ENCODE measurements at regions not wholly inside any gene's neighbourhood (a gene's known extent, or its start where the extent isn't known, plus 50 kb on each side); places are given as distances from the start of the nearest gene placed in this dataset.

- Histone ChIP-seq H3K4me1 (no peaks in the 10 kb centered on the region), H3K27me3 (peaks cover 0 to 49% (median 21%) of the 10 kb centered on the region in 7 donors), H3K27ac (no peak overlapping the region), H3K9me3 (no peaks in the 10 kb centered on the region), H3K4me3 (no peak overlapping the region), H3K36me3 (no peaks in the 10 kb centered on the region)
- TF ChIP-seq, protein P1, sequence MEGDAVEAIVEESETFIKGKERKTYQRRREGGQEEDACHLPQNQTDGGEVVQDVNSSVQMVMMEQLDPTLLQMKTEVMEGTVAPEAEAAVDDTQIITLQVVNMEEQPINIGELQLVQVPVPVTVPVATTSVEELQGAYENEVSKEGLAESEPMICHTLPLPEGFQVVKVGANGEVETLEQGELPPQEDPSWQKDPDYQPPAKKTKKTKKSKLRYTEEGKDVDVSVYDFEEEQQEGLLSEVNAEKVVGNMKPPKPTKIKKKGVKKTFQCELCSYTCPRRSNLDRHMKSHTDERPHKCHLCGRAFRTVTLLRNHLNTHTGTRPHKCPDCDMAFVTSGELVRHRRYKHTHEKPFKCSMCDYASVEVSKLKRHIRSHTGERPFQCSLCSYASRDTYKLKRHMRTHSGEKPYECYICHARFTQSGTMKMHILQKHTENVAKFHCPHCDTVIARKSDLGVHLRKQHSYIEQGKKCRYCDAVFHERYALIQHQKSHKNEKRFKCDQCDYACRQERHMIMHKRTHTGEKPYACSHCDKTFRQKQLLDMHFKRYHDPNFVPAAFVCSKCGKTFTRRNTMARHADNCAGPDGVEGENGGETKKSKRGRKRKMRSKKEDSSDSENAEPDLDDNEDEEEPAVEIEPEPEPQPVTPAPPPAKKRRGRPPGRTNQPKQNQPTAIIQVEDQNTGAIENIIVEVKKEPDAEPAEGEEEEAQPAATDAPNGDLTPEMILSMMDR (IDR thresholded peaks at IDR 0.05), result no peak
- WGBS, 2 donors, result 50 to 56% methylated on average over 1 of the region's 1 CpG
- intact Hi-C loops (cut with DNase I), result no loop called here
- ATAC-seq, result no peak
- DNase-seq, result no peak
Measured at GRCh38 chr12:67080637-67081036, 188.5 kb upstream of the CAND1 start.

DNA sequence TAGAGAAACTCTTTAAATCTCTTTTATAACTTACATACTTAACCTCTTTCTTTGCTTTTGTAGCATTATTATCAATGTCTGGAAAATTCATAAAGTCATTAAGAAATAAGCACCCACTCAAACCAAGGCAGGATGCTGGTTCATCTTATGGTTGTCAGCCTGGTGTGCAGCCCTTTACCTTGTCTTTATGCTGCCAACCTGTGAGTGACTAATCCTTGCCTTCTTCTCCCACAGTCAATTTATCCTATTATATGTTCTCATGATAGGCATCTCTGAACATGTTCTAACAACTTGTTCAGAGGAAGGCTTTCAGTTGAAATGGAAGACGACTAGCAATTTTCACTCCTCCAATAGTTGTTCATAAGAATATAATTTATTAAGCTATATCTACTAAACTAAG is 186.9 kb upstream of the CAND1 start:
- DNase-seq, result no peak
- Histone ChIP-seq H3K4me1 (no peaks in the 10 kb centered on the region), H3K27ac (no peak overlapping the region), H3K36me3 (no peaks in the 10 kb centered on the region), H3K9me3 (no peaks in the 10 kb centered on the region), H3K27me3 (peaks cover 0 to 50% (median 15%) of the 10 kb centered on the region in 7 donors), H3K4me3 (no peak overlapping the region)
- intact Hi-C loops (cut with DNase I), result no loop called here
- TF ChIP-seq, protein P1 (IDR thresholded peaks at IDR 0.05), result no peak
- WGBS, 2 donors, result 43 to 73% methylated on average over 1 of the region's 1 CpG
- ATAC-seq, result no peak

- intact Hi-C loops (cut with DNase I), result no loop called here
- peaks cover 0 to 62% (median 16%) of the 10 kb centered on the region in 7 donors for H3K27me3 ChIP-seq
- DNase-seq (no peak), ATAC-seq (no peak)
- no peaks in the 10 kb centered on the region for H3K4me1 ChIP-seq
- H3K4me3 ChIP-seq, result no peak overlapping the region
- WGBS, 2 donors, result 74 to 76% methylated on average over 2 of the region's 2 CpGs
- no peaks in the 10 kb centered on the region for H3K36me3 ChIP-seq
- TF ChIP-seq, protein P1 (IDR thresholded peaks at IDR 0.05), result no peak
- H3K9me3 ChIP-seq, result no peaks in the 10 kb centered on the region
- no peak overlapping the region for H3K27ac ChIP-seq
Measured at GRCh38 chr12:67085699-67086098, 183.5 kb upstream of the CAND1 start.

GRCh38 chr12:67086116-67086515 is 183.0 kb upstream of the CAND1 start:
- ATAC-seq (no peak), DNase-seq (no peak)
- TF ChIP-seq, protein P1 (IDR thresholded peaks at IDR 0.05), result no peak
- WGBS, 2 donors, result 75 to 79% methylated on average over 2 of the region's 2 CpGs
- Histone ChIP-seq H3K4me3 (no peak overlapping the region), H3K9me3 (no peaks in the 10 kb centered on the region), H3K27me3 (peaks cover 0 to 61% (median 17%) of the 10 kb centered on the region in 7 donors), H3K36me3 (no peaks in the 10 kb centered on the region), H3K27ac (no peak overlapping the region), H3K4me1 (no peaks in the 10 kb centered on the region)
- intact Hi-C loops (cut with DNase I), result no loop called here

All from heart right ventricle (tissue), 16 donors.